Transverse colon (tissue), 4 donors: ENCODE measurements at regions not wholly inside any gene's neighbourhood (a gene's known extent, or its start where the extent isn't known, plus 50 kb on each side); places are given as distances from the start of the nearest gene placed in this dataset.

Source experiments
- EP300 ChIP-seq: sonication (generic); formaldehyde crosslinking; IDR thresholded peaks from one replicate; pipeline ENCODE4 v1.6.1; 2017; ENCODE audit warnings: antibody characterized with exemption, low read depth
- POLR2AphosphoS5 ChIP-seq, 3 donors: sonication (generic); formaldehyde crosslinking; IDR thresholded peaks; one replicate each; pipeline ENCODE4 v1.6.1; 2016; ENCODE audit warnings: antibody characterized with exemption in 3 of 3
- TF ChIP-seq, protein P1 (sequence below), 5 experiments: fragments of 200-600 bp in 3 of 5; fragments of 450-650 bp in 2 of 5; sonication (generic) in 3 of 5; IDR thresholded peaks; 1 replicate in 2 of 5; 2 replicates in 3 of 5; pipeline ENCODE4 v1.5.1; 2016 to 2017; ENCODE audit warnings: antibody characterized with exemption in 5 of 5, inconsistent platforms in 3 of 5, mild to moderate bottlenecking in 2 of 5, moderate library complexity in 1 of 5

DNA sequence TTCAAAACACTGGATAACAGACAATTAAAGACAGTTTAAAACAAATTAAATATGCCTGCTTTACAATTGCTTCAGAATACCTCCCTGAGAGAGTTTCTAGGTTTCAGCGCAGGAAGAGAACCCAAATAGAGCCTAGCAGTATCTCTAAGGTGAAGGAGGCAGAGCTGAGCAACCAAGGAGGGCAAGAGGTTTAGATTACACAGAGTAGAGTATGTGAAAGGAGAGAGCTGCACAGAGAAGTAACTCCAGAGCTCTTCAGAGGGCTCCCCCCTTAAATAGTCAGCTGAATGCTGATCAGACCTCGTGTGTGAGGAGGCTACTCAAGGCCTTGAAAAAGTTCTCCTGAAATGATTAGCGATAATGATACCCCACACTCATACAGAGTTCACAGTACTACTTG lies 386.5 kb upstream of the TCF4 start:
- TF ChIP-seq, protein P1, sequence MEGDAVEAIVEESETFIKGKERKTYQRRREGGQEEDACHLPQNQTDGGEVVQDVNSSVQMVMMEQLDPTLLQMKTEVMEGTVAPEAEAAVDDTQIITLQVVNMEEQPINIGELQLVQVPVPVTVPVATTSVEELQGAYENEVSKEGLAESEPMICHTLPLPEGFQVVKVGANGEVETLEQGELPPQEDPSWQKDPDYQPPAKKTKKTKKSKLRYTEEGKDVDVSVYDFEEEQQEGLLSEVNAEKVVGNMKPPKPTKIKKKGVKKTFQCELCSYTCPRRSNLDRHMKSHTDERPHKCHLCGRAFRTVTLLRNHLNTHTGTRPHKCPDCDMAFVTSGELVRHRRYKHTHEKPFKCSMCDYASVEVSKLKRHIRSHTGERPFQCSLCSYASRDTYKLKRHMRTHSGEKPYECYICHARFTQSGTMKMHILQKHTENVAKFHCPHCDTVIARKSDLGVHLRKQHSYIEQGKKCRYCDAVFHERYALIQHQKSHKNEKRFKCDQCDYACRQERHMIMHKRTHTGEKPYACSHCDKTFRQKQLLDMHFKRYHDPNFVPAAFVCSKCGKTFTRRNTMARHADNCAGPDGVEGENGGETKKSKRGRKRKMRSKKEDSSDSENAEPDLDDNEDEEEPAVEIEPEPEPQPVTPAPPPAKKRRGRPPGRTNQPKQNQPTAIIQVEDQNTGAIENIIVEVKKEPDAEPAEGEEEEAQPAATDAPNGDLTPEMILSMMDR (IDR thresholded peaks at IDR 0.05): no peak
- TF ChIP-seq POLR2AphosphoS5 (IDR thresholded peaks at IDR 0.05): no peak
- TF ChIP-seq EP300: no peak
